Dermis microvascular lymphatic vessel endothelial cell (primary cell): ENCODE measurements at regions not wholly inside any gene's neighbourhood (a gene's known extent, or its start where the extent isn't known, plus 50 kb on each side); places are given as distances from the start of the nearest gene placed in this dataset.

ENCODE experiments used
- DNase-seq, 2 donors: peaks; one replicate each; pipeline versions ENCODE4 v3.0.0 to v3.0.0-alpha.2; 2010; ENCODE audit warnings: low read depth in 2 of 2

- no peak for DNase-seq
Observed at GRCh38 chr20:4095639-4096038, 53.0 kb upstream of the SMOX start.

- peak; percentile 7 to 34 for DNase-seq
Observed at GRCh38 chr20:4091490-4092479, 56.8 kb upstream of the SMOX start.

GRCh38 chr20:4090756-4091489 lies 57.7 kb upstream of the SMOX start:
- DNase-seq = no peak

GRCh38 chr20:4089756-4090487 lies 58.7 kb upstream of the SMOX start:
- no peak for DNase-seq

- DNase-seq = no peak
Observed at GRCh38 chr20:4088766-4089165, 59.9 kb upstream of the SMOX start.

GRCh38 chr20:4087923-4088322 lies 60.7 kb upstream of the SMOX start:
- DNase-seq = no peak

- no peak for DNase-seq
Observed at GRCh38 chr20:4086771-4087687, 61.6 kb upstream of the SMOX start.

GRCh38 chr20:4084721-4085120 lies 63.9 kb upstream of the SMOX start:
- no peak for DNase-seq

GRCh38 chr20:4084096-4084495 lies 64.5 kb upstream of the SMOX start:
- DNase-seq = no peak

- no peak for DNase-seq
Observed at GRCh38 chr20:4083098-4083865, 65.3 kb upstream of the SMOX start.

GRCh38 chr20:4082406-4083097 lies 66.1 kb upstream of the SMOX start:
- no peak for DNase-seq

GRCh38 chr20:4081421-4081820 lies 66.1 kb upstream of the RNF24 start:
- no peak for DNase-seq

- DNase-seq = peak in 1 of 2 donors; percentile 75
Observed at GRCh38 chr20:4076671-4077070, 61.3 kb upstream of the RNF24 start.

GRCh38 chr20:4076033-4076432 lies 60.7 kb upstream of the RNF24 start:
- DNase-seq = no peak

GRCh38 chr20:4074877-4075455 lies 59.6 kb upstream of the RNF24 start:
- no peak for DNase-seq

GRCh38 chr20:4073852-4074741 lies 58.7 kb upstream of the RNF24 start:
- DNase-seq = no peak

- DNase-seq = no peak
Observed at GRCh38 chr20:4071178-4071693, 55.9 kb upstream of the RNF24 start.
